RWPE1 (cell line): ENCODE measurements at regions not wholly inside any gene's neighbourhood (a gene's known extent, or its start where the extent isn't known, plus 50 kb on each side); places are given as distances from the start of the nearest gene placed in this dataset.

Experiments
- CTCF ChIA-PET: fragments of 350-600 bp; sonication (Branson Sonifier 250); formaldehyde crosslinking; extraction: SDS; loops from one replicate; lab custom pipeline; 2021; lab: Yijun Ruan, JAX
- POLR2A ChIA-PET: fragments of 400-600 bp; formaldehyde crosslinking; extraction: SDS; loops from one replicate; lab custom pipeline; 2020; ENCODE audit warnings: antibody characterized with exemption; ENCODE audit not compliant: low non-redundant PET; lab: Yijun Ruan, JAX
- DNase-seq: peaks from one replicate; pipeline ENCODE4 v3.0.0; 2012; ENCODE audit warnings: low spot score
- H3K27ac ChIP-seq: fragments of 450-650 bp; 2 replicates; pipeline ENCODE4 v1.5.1; 2017
- CTCF ChIP-seq: fragments of 450-650 bp; conservative IDR thresholded peaks from 2 replicates; pipeline ENCODE4 v1.5.1; 2017; ENCODE audit warnings: low read depth, mild to moderate bottlenecking

GRCh38 chr6:149162924-149163323, 154.6 kb upstream of the TAB2 start:
- no peak overlapping the region for H3K27ac ChIP-seq
- no peak for DNase-seq
- no peak for TF ChIP-seq CTCF
- CTCF ChIA-PET = no interaction called here
- POLR2A ChIA-PET = no interaction called here

- POLR2A ChIA-PET = no interaction called here
- no peak overlapping the region for H3K27ac ChIP-seq
- DNase-seq = no peak
- TF ChIP-seq CTCF = no peak
- CTCF ChIA-PET = no interaction called here
Measured at GRCh38 chr6:149164199-149164750, 153.2 kb upstream of the TAB2 start.

- DNase-seq = no peak
- ChIA-PET CTCF (interaction anchor here (0.6 kb wide), 1 partner anchor 18 kb away, joined by 3 read pairs; no protein-coding TSS in a partner anchor), POLR2A (no interaction called here)
- no peak for TF ChIP-seq CTCF
- no peak overlapping the region for H3K27ac ChIP-seq
Measured at GRCh38 chr6:149166336-149166735, 151.2 kb upstream of the TAB2 start.

- POLR2A ChIA-PET = no interaction called here
- CTCF ChIA-PET = interaction anchor here (0.6 kb wide), 1 partner anchor 18 kb away, joined by 3 read pairs; no protein-coding TSS in a partner anchor
- H3K27ac ChIP-seq = no peak overlapping the region
- DNase-seq = no peak
- TF ChIP-seq CTCF = no peak
Measured at GRCh38 chr6:149166747-149167146, 150.8 kb upstream of the TAB2 start.

GRCh38 chr6:149168968-149169367, 148.5 kb upstream of the TAB2 start:
- ChIA-PET POLR2A (no interaction called here), CTCF (no interaction called here)
- TF ChIP-seq CTCF = no peak

GRCh38 chr6:149169761-149170511, 147.6 kb upstream of the TAB2 start:
- no peak for DNase-seq
- no peak for TF ChIP-seq CTCF
- CTCF ChIA-PET = interaction anchor here (0.7 kb wide), 1 partner anchor 46 kb away, joined by 3 read pairs; no protein-coding TSS in a partner anchor
- POLR2A ChIA-PET = no interaction called here
- no peak overlapping the region for H3K27ac ChIP-seq

More at GRCh38 chr6:149168968-149169367, 148.5 kb upstream of the TAB2 start:
- H3K27ac ChIP-seq = no peak overlapping the region
- no peak for DNase-seq
